CD14-positive monocyte (primary cell): ENCODE measurements at regions not wholly inside any gene's neighbourhood (a gene's known extent, or its start where the extent isn't known, plus 50 kb on each side); places are given as distances from the start of the nearest gene placed in this dataset.

Source experiments
- DNase-seq, 3 donors: peaks; one replicate each; pipeline ENCODE4 v3.0.0-alpha.2; 2011 to 2022
- H2AFZ ChIP-seq: 2 replicates; pipeline ENCODE4 v1.6.0; 2012; ENCODE audit warnings: mild to moderate bottlenecking, low read depth, low read length, inconsistent platforms; ENCODE audit not compliant: insufficient read depth, poor library complexity, severe bottlenecking
- H3K27ac ChIP-seq, 2 donors: 1 replicate in 1 of 2; 2 replicates in 1 of 2; pipeline ENCODE4 v1.5.1; 2012 to 2013; ENCODE audit warnings: low read length in 2 of 2, control low read depth in 1 of 2, inconsistent platforms in 1 of 2, low read depth in 1 of 2, mild to moderate bottlenecking in 1 of 2
- H3K27me3 ChIP-seq, 2 donors: one replicate each; pipeline versions ENCODE4 v1.6.0 to v1.6.1; 2011 to 2013; ENCODE audit warnings: low read length in 2 of 2; ENCODE audit not compliant: control insufficient read depth in 2 of 2, insufficient read depth in 2 of 2
- H3K36me3 ChIP-seq, 2 donors: replicated peaks in 1 of 2; 1 replicate in 1 of 2; 2 replicates in 1 of 2; pipeline versions ENCODE4 v1.5.1 to v1.6.1; 2012 to 2013; ENCODE audit warnings: low read length in 2 of 2, control low read depth in 1 of 2, inconsistent platforms in 1 of 2, mild to moderate bottlenecking in 1 of 2; ENCODE audit not compliant: insufficient read depth in 2 of 2, control insufficient read depth in 1 of 2
- H3K4me1 ChIP-seq, 2 donors: 1 replicate in 1 of 2; 2 replicates in 1 of 2; pipeline versions ENCODE4 v1.5.1 to v1.6.1; 2012 to 2013; ENCODE audit warnings: low read length in 2 of 2, control low read depth in 1 of 2, inconsistent platforms in 1 of 2, mild to moderate bottlenecking in 1 of 2, moderate library complexity in 1 of 2; ENCODE audit not compliant: insufficient read depth in 2 of 2, control insufficient read depth in 1 of 2
- H3K4me2 ChIP-seq: replicated peaks from 2 replicates; pipeline ENCODE3; 2012; ENCODE audit warnings: low read length, moderate library complexity, mild to moderate bottlenecking; ENCODE audit not compliant: poor library complexity, severe bottlenecking; ENCODE audit errors: extremely low read depth
- H3K4me3 ChIP-seq, 3 experiments: fragments of 200-600 bp in 1 of 3; sonication (generic) in 1 of 3; replicated peaks in 1 of 3; 1 replicate in 2 of 3; 2 replicates in 1 of 3; pipeline ENCODE4 v1.5.1; 2011 to 2013; ENCODE audit warnings: low read length in 3 of 3, mild to moderate bottlenecking in 3 of 3, control low read depth in 2 of 3, low read depth in 2 of 3, inconsistent platforms in 1 of 3, moderate library complexity in 1 of 3
- H3K79me2 ChIP-seq: 2 replicates; pipeline ENCODE4 v1.6.0; 2012; ENCODE audit warnings: mild to moderate bottlenecking, control low read depth, inconsistent platforms, low read length, moderate library complexity; ENCODE audit not compliant: insufficient read depth
- H3K9ac ChIP-seq: 2 replicates; pipeline ENCODE4 v1.6.0; 2017; ENCODE audit warnings: low read length, mild to moderate bottlenecking; ENCODE audit not compliant: insufficient read depth, poor library complexity, severe bottlenecking
- H3K9me3 ChIP-seq, 2 donors: replicated peaks in 1 of 2; 1 replicate in 1 of 2; 2 replicates in 1 of 2; pipeline versions ENCODE4 v1.5.1 to v1.6.1; 2012 to 2013; ENCODE audit warnings: low read length in 2 of 2, control low read depth in 1 of 2; ENCODE audit not compliant: control insufficient read depth in 1 of 2, insufficient read depth in 1 of 2
- H4K20me1 ChIP-seq: 2 replicates; pipeline ENCODE4 v1.6.0; 2012; ENCODE audit warnings: mild to moderate bottlenecking, low read length, control low read depth, moderate library complexity; ENCODE audit not compliant: insufficient read depth
- H3K27ac Mint-ChIP-seq, 7 donors: one replicate each; pipeline ENCODE4 v1.8.0; 2020; ENCODE audit warnings: mild to moderate bottlenecking in 7 of 7, mixed read lengths in 7 of 7, moderate library complexity in 6 of 7, inconsistent platforms in 2 of 7
- H3K27me3 Mint-ChIP-seq, 3 donors: one replicate each; pipeline ENCODE4 v1.8.0; 2021 to 2022; ENCODE audit warnings: low read depth in 3 of 3, mild to moderate bottlenecking in 3 of 3, mixed read lengths in 3 of 3, moderate library complexity in 3 of 3, inconsistent platforms in 1 of 3
- H3K36me3 Mint-ChIP-seq, 2 donors: one replicate each; pipeline ENCODE4 v1.8.0; 2020; ENCODE audit warnings: mixed read lengths in 2 of 2, inconsistent platforms in 1 of 2, mild to moderate bottlenecking in 1 of 2
- H3K4me1 Mint-ChIP-seq: one replicate; pipeline ENCODE4 v1.8.0; 2020; ENCODE audit warnings: mild to moderate bottlenecking, mixed read lengths
- H3K4me3 Mint-ChIP-seq, 2 donors: one replicate each; pipeline ENCODE4 v1.8.0; 2020; ENCODE audit warnings: mild to moderate bottlenecking in 2 of 2, mixed read lengths in 2 of 2, moderate library complexity in 1 of 2
- H3K9me3 Mint-ChIP-seq, 7 donors: one replicate each; pipeline ENCODE4 v1.8.0; 2020 to 2022; ENCODE audit warnings: mixed read lengths in 7 of 7, mild to moderate bottlenecking in 6 of 7, moderate library complexity in 6 of 7, inconsistent platforms in 2 of 7
- WGBS: methylation state at CpG from one replicate; pipeline ENCODE4 v1.1.5; 2013; ENCODE audit warnings: missing lambda C conversion rate; ENCODE audit not compliant: insufficient coverage; 5-methylcytosine and 5-hydroxymethylcytosine counted together
- intact Hi-C, 2 donors: fragments of 100-400 bp; cut with micrococcal nuclease; formaldehyde crosslinking; loops; one replicate each; pipeline versions ENCODE4 v1.15.0 to v1.15.1; 2023
- TF ChIP-seq, protein P1 (sequence below): fragments of 200-600 bp; IDR thresholded peaks from one replicate; pipeline ENCODE4 v1.8.0; 2022; ENCODE audit warnings: antibody characterized with exemption, mild to moderate bottlenecking

DNA sequence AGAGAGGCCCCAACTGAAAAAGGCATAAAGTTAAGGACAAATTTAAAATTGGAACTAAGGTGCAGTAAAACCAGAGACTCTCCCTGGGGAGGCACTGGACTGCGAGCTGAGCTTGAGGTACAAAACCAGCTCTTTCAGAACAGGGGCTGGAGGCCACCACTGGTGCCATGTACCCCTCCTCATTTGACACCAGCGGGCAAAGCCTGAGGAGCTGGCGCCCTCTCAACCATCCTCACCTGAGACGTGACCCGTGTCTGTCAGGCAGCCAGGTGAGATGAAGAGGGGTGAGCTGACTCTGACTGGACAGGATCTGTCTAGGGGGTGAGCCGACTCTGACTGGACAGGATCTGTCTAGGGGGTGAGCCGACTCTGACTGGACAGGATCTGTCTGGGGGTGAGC, 68.5 kb downstream of the TMEM18 start:
- Mint-ChIP-seq H3K9me3 (peaks cover 0 to 3% (median 0%) of the 10 kb centered on the region in 7 donors), H3K36me3 (no peaks in the 10 kb centered on the region), H3K27ac (no peak overlapping the region), H3K4me1 (no peaks in the 10 kb centered on the region), H3K4me3 (no peak overlapping the region), H3K27me3 (peaks cover 0 to 2% (median 0%) of the 10 kb centered on the region in 3 donors)
- no peaks in the 10 kb centered on the region for H3K4me1 ChIP-seq
- H3K27me3 ChIP-seq, result no peaks in the 10 kb centered on the region
- no peaks in the 10 kb centered on the region for H3K9me3 ChIP-seq
- H3K4me2 ChIP-seq, result no peak overlapping the region
- H4K20me1 ChIP-seq, result no peaks in the 10 kb centered on the region
- no peaks in the 10 kb centered on the region for H3K36me3 ChIP-seq
- H3K27ac ChIP-seq, result no peak overlapping the region
- TF ChIP-seq, protein P1, sequence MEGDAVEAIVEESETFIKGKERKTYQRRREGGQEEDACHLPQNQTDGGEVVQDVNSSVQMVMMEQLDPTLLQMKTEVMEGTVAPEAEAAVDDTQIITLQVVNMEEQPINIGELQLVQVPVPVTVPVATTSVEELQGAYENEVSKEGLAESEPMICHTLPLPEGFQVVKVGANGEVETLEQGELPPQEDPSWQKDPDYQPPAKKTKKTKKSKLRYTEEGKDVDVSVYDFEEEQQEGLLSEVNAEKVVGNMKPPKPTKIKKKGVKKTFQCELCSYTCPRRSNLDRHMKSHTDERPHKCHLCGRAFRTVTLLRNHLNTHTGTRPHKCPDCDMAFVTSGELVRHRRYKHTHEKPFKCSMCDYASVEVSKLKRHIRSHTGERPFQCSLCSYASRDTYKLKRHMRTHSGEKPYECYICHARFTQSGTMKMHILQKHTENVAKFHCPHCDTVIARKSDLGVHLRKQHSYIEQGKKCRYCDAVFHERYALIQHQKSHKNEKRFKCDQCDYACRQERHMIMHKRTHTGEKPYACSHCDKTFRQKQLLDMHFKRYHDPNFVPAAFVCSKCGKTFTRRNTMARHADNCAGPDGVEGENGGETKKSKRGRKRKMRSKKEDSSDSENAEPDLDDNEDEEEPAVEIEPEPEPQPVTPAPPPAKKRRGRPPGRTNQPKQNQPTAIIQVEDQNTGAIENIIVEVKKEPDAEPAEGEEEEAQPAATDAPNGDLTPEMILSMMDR, result no peak
- H3K4me3 ChIP-seq, result no peak overlapping the region
- 89% methylated on average over 6 of the region's 7 CpGs for WGBS
- DNase-seq, result no peak
- H3K79me2 ChIP-seq, result no peaks in the 10 kb centered on the region
- intact Hi-C loops, result no loop called here
- no peak overlapping the region for H2AFZ ChIP-seq
- H3K9ac ChIP-seq, result no peak overlapping the region

DNA sequence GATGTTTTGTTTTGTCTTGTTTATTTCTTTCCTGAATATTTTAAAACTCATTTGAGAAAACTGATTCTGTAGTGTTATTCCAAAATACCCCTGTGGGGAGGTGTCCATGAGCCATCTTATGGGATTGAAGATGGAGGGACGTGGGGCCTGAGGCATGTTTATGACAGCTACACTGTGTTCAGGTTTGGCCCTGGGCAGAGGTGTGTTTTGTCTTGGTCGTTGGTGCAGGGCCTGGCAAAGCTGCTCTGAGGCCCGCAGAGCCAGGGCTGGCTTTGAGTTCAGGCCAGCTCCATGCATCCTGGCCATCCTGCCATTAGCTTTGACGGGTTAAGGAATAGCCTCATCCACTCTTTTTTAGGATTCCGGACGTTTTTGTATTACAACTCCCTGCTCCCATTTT, 68.9 kb downstream of the TMEM18 start:
- DNase-seq, result no peak
- TF ChIP-seq, protein P1, result no peak
- intact Hi-C loops, result no loop called here
- Mint-ChIP-seq H3K36me3 (no peaks in the 10 kb centered on the region), H3K27ac (no peak overlapping the region), H3K4me3 (no peak overlapping the region), H3K27me3 (peaks cover 0 to 2% (median 0%) of the 10 kb centered on the region in 3 donors), H3K4me1 (no peaks in the 10 kb centered on the region), H3K9me3 (peaks cover 0 to 4% (median 0%) of the 10 kb centered on the region in 7 donors)
- WGBS, result 100% methylated on average over 2 of the region's 6 CpGs
- Histone ChIP-seq H2AFZ (no peak overlapping the region), H3K27me3 (no peaks in the 10 kb centered on the region), H3K4me1 (no peaks in the 10 kb centered on the region), H3K27ac (no peak overlapping the region), H3K9me3 (no peaks in the 10 kb centered on the region), H3K36me3 (no peaks in the 10 kb centered on the region), H4K20me1 (no peaks in the 10 kb centered on the region), H3K4me3 (no peak overlapping the region), H3K79me2 (no peaks in the 10 kb centered on the region), H3K4me2 (no peak overlapping the region), H3K9ac (no peak overlapping the region)
